Vagina (tissue), 2 donors: ENCODE measurements at regions not wholly inside any gene's neighbourhood (a gene's known extent, or its start where the extent isn't known, plus 50 kb on each side); places are given as distances from the start of the nearest gene placed in this dataset.

Experiments
- DNase-seq, 2 donors: peaks; one replicate each; pipeline ENCODE4 v3.0.0-alpha.2; 2017; ENCODE audit errors: extremely low spot score in 2 of 2
- H3K27ac ChIP-seq: fragments of 200-600 bp; sonication (generic); one replicate; pipeline ENCODE4 v1.5.1; 2019
- H3K27me3 ChIP-seq: fragments of 200-600 bp; sonication (generic); one replicate; pipeline ENCODE4 v1.5.1; 2019
- H3K36me3 ChIP-seq, 2 donors: fragments of 200-600 bp; sonication (generic); one replicate each; pipeline ENCODE4 v1.5.1; 2017 to 2019
- H3K4me1 ChIP-seq: fragments of 200-600 bp; sonication (generic); one replicate; pipeline ENCODE4 v1.5.1; 2019
- H3K4me3 ChIP-seq, 2 donors: fragments of 200-600 bp; sonication (generic); 1 replicate in 1 of 2; 2 replicates in 1 of 2; pipeline ENCODE4 v1.5.1; 2016 to 2019
- H3K9me3 ChIP-seq: fragments of 200-600 bp; sonication (generic); one replicate; pipeline ENCODE4 v1.5.1; 2019
- POLR2A ChIP-seq, 2 donors: fragments of 450-650 bp; IDR thresholded peaks; one replicate each; pipeline ENCODE4 v1.6.1; 2017; ENCODE audit warnings: antibody characterized with exemption in 2 of 2, mild to moderate bottlenecking in 2 of 2, moderate library complexity in 2 of 2
- POLR2AphosphoS5 ChIP-seq, 2 donors: sonication (generic); formaldehyde crosslinking; IDR thresholded peaks; one replicate each; pipeline ENCODE4 v1.9.0; 2017; ENCODE audit warnings: antibody characterized with exemption in 2 of 2, mild to moderate bottlenecking in 2 of 2, low read depth in 1 of 2; ENCODE audit not compliant: insufficient read depth in 1 of 2
- intact Hi-C: fragments of 100-400 bp; cut with DNase I; formaldehyde crosslinking; loops from one replicate; pipeline ENCODE4 v1.15.1; 2023
- TF ChIP-seq, protein P1 (sequence below), 3 experiments: fragments of 450-650 bp in 2 of 3; fragments of 200-600 bp in 1 of 3; sonication (generic) in 1 of 3; IDR thresholded peaks; one replicate each; pipeline ENCODE4 v1.5.1; 2017 to 2019; ENCODE audit warnings: antibody characterized with exemption in 3 of 3, mild to moderate bottlenecking in 2 of 3, moderate library complexity in 2 of 3

DNA sequence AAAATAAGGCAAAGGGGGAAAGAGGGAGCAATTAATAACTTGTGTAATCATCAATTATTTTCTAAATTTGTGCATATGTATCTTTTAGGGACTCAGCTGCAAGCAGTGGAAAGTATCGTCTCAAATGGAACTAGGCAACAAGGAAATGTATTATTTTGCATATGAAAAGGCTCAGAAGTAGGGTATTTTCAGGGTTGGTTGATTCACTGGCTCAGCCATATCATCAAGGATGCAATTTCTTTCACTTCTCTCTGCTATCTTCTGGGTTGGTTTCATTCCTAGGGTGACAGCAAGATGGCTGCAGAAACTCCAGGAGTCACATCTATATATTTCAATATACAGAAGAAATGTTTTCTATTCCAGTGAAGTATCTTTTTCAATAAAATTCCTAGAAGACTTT lies 509.8 kb downstream of the DMAC1 start:
- no peak for DNase-seq
- intact Hi-C loops, result no loop called here
- H3K9me3 ChIP-seq, result no peaks in the 10 kb centered on the region
- H3K36me3 ChIP-seq, result no peaks in the 10 kb centered on the region
- H3K4me1 ChIP-seq, result no peaks in the 10 kb centered on the region
- no peak for TF ChIP-seq POLR2A (IDR thresholded peaks at IDR 0.05)
- TF ChIP-seq POLR2AphosphoS5 (IDR thresholded peaks at IDR 0.05; ENCODE audit: insufficient read depth in 1 of 2, low read depth in 1 of 2), result no peak
- TF ChIP-seq, protein P1, sequence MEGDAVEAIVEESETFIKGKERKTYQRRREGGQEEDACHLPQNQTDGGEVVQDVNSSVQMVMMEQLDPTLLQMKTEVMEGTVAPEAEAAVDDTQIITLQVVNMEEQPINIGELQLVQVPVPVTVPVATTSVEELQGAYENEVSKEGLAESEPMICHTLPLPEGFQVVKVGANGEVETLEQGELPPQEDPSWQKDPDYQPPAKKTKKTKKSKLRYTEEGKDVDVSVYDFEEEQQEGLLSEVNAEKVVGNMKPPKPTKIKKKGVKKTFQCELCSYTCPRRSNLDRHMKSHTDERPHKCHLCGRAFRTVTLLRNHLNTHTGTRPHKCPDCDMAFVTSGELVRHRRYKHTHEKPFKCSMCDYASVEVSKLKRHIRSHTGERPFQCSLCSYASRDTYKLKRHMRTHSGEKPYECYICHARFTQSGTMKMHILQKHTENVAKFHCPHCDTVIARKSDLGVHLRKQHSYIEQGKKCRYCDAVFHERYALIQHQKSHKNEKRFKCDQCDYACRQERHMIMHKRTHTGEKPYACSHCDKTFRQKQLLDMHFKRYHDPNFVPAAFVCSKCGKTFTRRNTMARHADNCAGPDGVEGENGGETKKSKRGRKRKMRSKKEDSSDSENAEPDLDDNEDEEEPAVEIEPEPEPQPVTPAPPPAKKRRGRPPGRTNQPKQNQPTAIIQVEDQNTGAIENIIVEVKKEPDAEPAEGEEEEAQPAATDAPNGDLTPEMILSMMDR (IDR thresholded peaks at IDR 0.05), result no peak
- no peak overlapping the region for H3K4me3 ChIP-seq
- H3K27me3 ChIP-seq, result no peaks in the 10 kb centered on the region
- H3K27ac ChIP-seq, result no peak overlapping the region

DNA sequence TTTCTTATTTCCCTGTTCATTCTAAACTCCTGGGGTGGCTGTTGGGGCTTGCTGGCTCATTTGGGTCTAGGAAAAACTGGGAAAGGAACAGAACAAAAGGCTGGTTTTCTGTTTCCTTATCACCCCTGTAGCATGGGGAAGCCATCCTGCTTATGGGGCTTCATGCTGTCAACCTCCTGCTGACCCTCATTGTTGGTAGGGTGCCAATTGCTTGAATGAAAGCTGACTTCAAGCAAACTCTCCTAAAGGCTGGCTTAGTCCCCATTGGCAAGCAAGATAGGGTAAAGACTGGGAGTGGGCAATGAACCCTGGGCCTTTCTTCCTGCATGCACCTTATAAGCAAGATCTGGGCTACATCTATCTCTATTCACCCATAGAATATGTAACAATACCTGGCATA lies 511.6 kb downstream of the DMAC1 start:
- Histone ChIP-seq H3K4me1 (no peaks in the 10 kb centered on the region), H3K36me3 (no peaks in the 10 kb centered on the region), H3K9me3 (no peaks in the 10 kb centered on the region), H3K27ac (no peak overlapping the region), H3K27me3 (no peaks in the 10 kb centered on the region), H3K4me3 (no peak overlapping the region)
- intact Hi-C loops, result no loop called here
- DNase-seq, result no peak
- TF ChIP-seq POLR2AphosphoS5 (IDR thresholded peaks at IDR 0.05; ENCODE audit: insufficient read depth in 1 of 2, low read depth in 1 of 2) (no peak), POLR2A (IDR thresholded peaks at IDR 0.05) (no peak)
- TF ChIP-seq, protein P1 (IDR thresholded peaks at IDR 0.05), result no peak

DNA sequence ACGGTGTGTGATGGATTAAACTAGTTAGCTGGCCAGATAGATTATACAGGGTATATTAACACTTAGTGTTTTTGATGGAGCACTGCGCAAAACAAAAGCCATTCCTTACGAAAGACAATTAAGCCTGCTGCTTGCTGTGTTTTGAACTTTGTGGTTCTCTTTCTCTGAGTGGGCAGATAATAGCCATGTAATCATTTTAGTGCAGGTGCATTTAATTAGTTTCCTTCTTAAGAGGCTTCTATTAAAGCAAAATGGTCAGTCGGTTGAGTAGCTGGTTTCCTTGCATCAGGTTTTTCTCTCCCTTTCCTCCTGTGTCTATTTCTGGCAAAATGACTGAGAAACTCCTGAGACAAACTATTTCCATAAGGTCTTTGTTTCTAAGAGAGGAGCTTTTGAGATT lies 512.5 kb downstream of the DMAC1 start:
- intact Hi-C loops, result no loop called here

DNA sequence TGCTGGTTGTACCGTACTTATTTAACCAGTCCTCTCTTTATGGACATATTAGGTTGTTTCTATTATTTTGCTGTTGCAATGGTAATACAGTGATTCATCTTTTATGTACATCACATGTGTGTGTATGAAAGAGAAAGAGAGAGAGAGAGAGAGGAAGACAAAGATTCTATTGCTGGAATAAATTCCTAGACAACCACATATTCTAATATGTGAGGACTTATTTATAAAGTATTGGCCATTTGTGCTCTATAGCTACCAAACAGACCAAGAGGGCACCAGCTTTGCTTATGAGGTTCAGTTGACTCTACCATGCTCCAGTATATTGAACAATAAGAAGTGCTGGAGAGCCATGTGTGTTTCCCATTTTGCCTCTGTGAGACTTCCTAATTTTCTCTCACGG lies 513.5 kb downstream of the DMAC1 start:
- H3K27ac ChIP-seq, result no peak overlapping the region
- no peaks in the 10 kb centered on the region for H3K9me3 ChIP-seq
- TF ChIP-seq, protein P1 (IDR thresholded peaks at IDR 0.05), result no peak
- no peak for TF ChIP-seq POLR2AphosphoS5 (IDR thresholded peaks at IDR 0.05; ENCODE audit: insufficient read depth in 1 of 2, low read depth in 1 of 2)
- no peak for TF ChIP-seq POLR2A (IDR thresholded peaks at IDR 0.05)
- no peaks in the 10 kb centered on the region for H3K4me1 ChIP-seq
- H3K4me3 ChIP-seq, result no peak overlapping the region
- no peaks in the 10 kb centered on the region for H3K36me3 ChIP-seq
- H3K27me3 ChIP-seq, result no peaks in the 10 kb centered on the region
- DNase-seq, result no peak
- intact Hi-C loops, result no loop called here

More for the DNA sequence above, 512.5 kb downstream of the DMAC1 start:
- no peak overlapping the region for H3K27ac ChIP-seq
- no peaks in the 10 kb centered on the region for H3K27me3 ChIP-seq
- TF ChIP-seq POLR2AphosphoS5 (IDR thresholded peaks at IDR 0.05; ENCODE audit: insufficient read depth in 1 of 2, low read depth in 1 of 2), result no peak
- TF ChIP-seq POLR2A (IDR thresholded peaks at IDR 0.05), result no peak
- TF ChIP-seq, protein P1 (IDR thresholded peaks at IDR 0.05), result no peak
- H3K4me3 ChIP-seq, result no peak overlapping the region
- no peaks in the 10 kb centered on the region for H3K4me1 ChIP-seq
- no peaks in the 10 kb centered on the region for H3K36me3 ChIP-seq
- H3K9me3 ChIP-seq, result no peaks in the 10 kb centered on the region
- no peak for DNase-seq

DNA sequence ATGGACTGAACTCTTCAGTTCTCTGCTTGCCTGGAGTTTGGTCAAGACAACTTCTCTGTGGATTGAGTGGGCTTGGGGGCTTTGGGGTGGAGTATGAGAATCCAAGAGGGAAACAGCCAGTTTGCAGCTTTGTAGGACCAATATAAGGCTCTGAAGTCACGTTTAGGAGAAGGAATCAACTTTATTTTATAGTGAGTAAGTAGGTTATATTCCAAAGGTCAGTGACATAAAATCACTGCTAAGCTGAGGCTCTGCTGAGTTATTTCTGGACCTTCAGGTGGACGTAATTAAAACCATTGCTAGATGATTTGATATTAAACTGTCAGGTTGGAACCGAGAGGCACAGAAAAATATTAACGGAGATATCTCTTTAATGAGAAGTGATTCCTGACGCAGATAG lies 514.4 kb downstream of the DMAC1 start:
- DNase-seq, result no peak
- no peak overlapping the region for H3K4me3 ChIP-seq
- H3K27me3 ChIP-seq, result no peaks in the 10 kb centered on the region
- no peaks in the 10 kb centered on the region for H3K36me3 ChIP-seq
- intact Hi-C loops, result no loop called here
- H3K9me3 ChIP-seq, result no peaks in the 10 kb centered on the region
- no peak overlapping the region for H3K27ac ChIP-seq
- TF ChIP-seq POLR2A (IDR thresholded peaks at IDR 0.05) (no peak), POLR2AphosphoS5 (IDR thresholded peaks at IDR 0.05; ENCODE audit: insufficient read depth in 1 of 2, low read depth in 1 of 2) (no peak)
- TF ChIP-seq, protein P1 (IDR thresholded peaks at IDR 0.05), result no peak
- no peaks in the 10 kb centered on the region for H3K4me1 ChIP-seq
